GM23338 (cell line): ENCODE measurements at regions not wholly inside any gene's neighbourhood (a gene's known extent, or its start where the extent isn't known, plus 50 kb on each side); places are given as distances from the start of the nearest gene placed in this dataset.

Experiments used
- ATAC-seq: fragments of 200-7000 bp; cut with Tn5 transposase; 3 replicates; pipeline ENCODE4 v1.9.1; 2020
- DNase-seq: peaks from one replicate; pipeline ENCODE4 v3.0.0-alpha.2; 2015; ENCODE audit warnings: low spot score
- H2AFZ ChIP-seq: fragments of 200-600 bp; sonication (generic); 2 replicates; pipeline ENCODE4 v1.8.0; 2016; ENCODE audit warnings: antibody characterized with exemption, mild to moderate bottlenecking, moderate library complexity
- H3F3A ChIP-seq: fragments of 200-600 bp; sonication (generic); replicated peaks from 2 replicates; pipeline ENCODE4 v1.8.0; 2017; ENCODE audit warnings: antibody characterized with exemption, mixed run types, low read depth
- H3K27ac ChIP-seq: fragments of 200-600 bp; sonication (generic); 2 replicates; pipeline ENCODE4 v1.6.1; 2016; ENCODE audit warnings: low read depth
- H3K27me3 ChIP-seq: fragments of 200-600 bp; sonication (generic); 2 replicates; pipeline ENCODE4 v1.8.0; 2016; ENCODE audit warnings: mild to moderate bottlenecking, mixed run types, moderate library complexity; ENCODE audit not compliant: insufficient read depth
- H3K36me3 ChIP-seq: fragments of 200-600 bp; sonication (generic); 2 replicates; pipeline ENCODE4 v1.8.0; 2016; ENCODE audit warnings: mild to moderate bottlenecking; ENCODE audit not compliant: insufficient read depth
- H3K4me1 ChIP-seq: fragments of 200-600 bp; sonication (generic); 2 replicates; pipeline ENCODE4 v1.8.0; 2016; ENCODE audit warnings: mild to moderate bottlenecking, moderate library complexity; ENCODE audit not compliant: insufficient read depth
- H3K4me2 ChIP-seq: fragments of 200-600 bp; sonication (generic); 2 replicates; pipeline ENCODE4 v1.7.1; 2017; ENCODE audit warnings: mixed run types
- H3K4me3 ChIP-seq: fragments of 200-600 bp; sonication (generic); 2 replicates; pipeline ENCODE4 v1.6.1; 2016; ENCODE audit warnings: mixed run types
- H3K79me2 ChIP-seq: fragments of 200-600 bp; sonication (generic); replicated peaks from 2 replicates; pipeline ENCODE4 v1.8.0; 2017; ENCODE audit warnings: mild to moderate bottlenecking; ENCODE audit not compliant: insufficient read depth
- H3K9me2 ChIP-seq: fragments of 200-600 bp; sonication (generic); 2 replicates; pipeline ENCODE4 v1.8.0; 2017; ENCODE audit not compliant: insufficient read depth
- H4K20me1 ChIP-seq: fragments of 200-600 bp; sonication (generic); replicated peaks from 2 replicates; pipeline ENCODE4 v1.8.0; 2017; ENCODE audit warnings: mild to moderate bottlenecking; ENCODE audit not compliant: insufficient read depth
- H3K27ac Mint-ChIP-seq: 2 replicates; pipeline ENCODE4 v1.8.0; 2020; ENCODE audit warnings: inconsistent platforms, mild to moderate bottlenecking, moderate library complexity, mixed read lengths
- H3K27me3 Mint-ChIP-seq: 3 replicates; pipeline ENCODE4 v1.8.0; 2022; ENCODE audit warnings: low read depth, mild to moderate bottlenecking, moderate library complexity, mixed read lengths, inconsistent platforms; ENCODE audit not compliant: insufficient read depth, poor library complexity
- H3K36me3 Mint-ChIP-seq: 3 replicates; pipeline ENCODE4 v1.8.0; 2021; ENCODE audit warnings: low read depth, mild to moderate bottlenecking, inconsistent platforms, moderate library complexity, mixed read lengths
- H3K4me1 Mint-ChIP-seq: 3 replicates; pipeline ENCODE4 v1.8.0; 2020; ENCODE audit warnings: mild to moderate bottlenecking, inconsistent platforms, mixed read lengths
- H3K4me3 Mint-ChIP-seq: 3 replicates; pipeline ENCODE4 v1.8.0; 2021; ENCODE audit warnings: moderate library complexity, mild to moderate bottlenecking, inconsistent platforms, mixed read lengths
- H3K9me3 Mint-ChIP-seq: 3 replicates; pipeline ENCODE4 v1.8.0; 2020; ENCODE audit warnings: moderate library complexity, mild to moderate bottlenecking, inconsistent platforms, mixed read lengths
- CREB1 ChIP-seq: fragments of 250-450 bp; sonication (Bioruptor Pico); IDR thresholded peaks from 2 replicates; pipeline ENCODE4 v1.5.0; 2020; ENCODE audit warnings: low read depth, mild to moderate bottlenecking, moderate library complexity
- CTCF ChIP-seq, 2 experiments: fragments of 200-600 bp in 1 of 2; sonication (generic) in 1 of 2; conservative IDR thresholded peaks; 2 replicates each; pipeline versions ENCODE4 v1.5.1 to v1.6.1; 2016 to 2017; ENCODE audit warnings: antibody characterized with exemption in 2 of 2, low read depth in 2 of 2, mild to moderate bottlenecking in 2 of 2, moderate library complexity in 1 of 2
- EZH2 ChIP-seq: fragments of 200-600 bp; sonication (generic); IDR thresholded peaks from one replicate; pipeline ENCODE4 v1.8.0; 2017; ENCODE audit warnings: antibody characterized with exemption, mild to moderate bottlenecking, low read depth; ENCODE audit not compliant: unreplicated experiment
- EZH2phosphoT487 ChIP-seq: fragments of 200-600 bp; sonication (generic); IDR thresholded peaks from one replicate; pipeline ENCODE4 v1.8.1; 2018; ENCODE audit warnings: antibody characterized with exemption; ENCODE audit not compliant: unreplicated experiment
- JUNB ChIP-seq: IDR thresholded peaks from one replicate; pipeline ENCODE4 v1.6.1; 2016; ENCODE audit warnings: antibody characterized with exemption; ENCODE audit not compliant: unreplicated experiment
- NANOG ChIP-seq: IDR thresholded peaks from 2 replicates; pipeline ENCODE4 v1.6.1; 2016; ENCODE audit warnings: antibody characterized with exemption, borderline replicate concordance
- POLR2AphosphoS5 ChIP-seq: IDR thresholded peaks from 2 replicates; pipeline ENCODE4 v1.6.1; 2016; ENCODE audit warnings: antibody characterized with exemption, low read depth
- STAT1 ChIP-seq: IDR thresholded peaks from one replicate; pipeline ENCODE4 v1.6.1; 2016; ENCODE audit warnings: antibody characterized with exemption; ENCODE audit not compliant: unreplicated experiment
- ZNF114 ChIP-seq: fragments of 250-450 bp; sonication (Bioruptor Pico); IDR thresholded peaks from 2 replicates; pipeline ENCODE4 v1.5.0; 2020; ENCODE audit warnings: mild to moderate bottlenecking, moderate library complexity
- ZNF331 ChIP-seq: fragments of 250-450 bp; sonication (Bioruptor Pico); IDR thresholded peaks from 2 replicates; pipeline ENCODE4 v1.5.0; 2020; ENCODE audit warnings: low read depth, mild to moderate bottlenecking, moderate library complexity
- TF ChIP-seq, protein P1 (sequence below): fragments of 250-450 bp; sonication (Bioruptor Pico); IDR thresholded peaks from 2 replicates; pipeline ENCODE4 v1.5.0; 2020; ENCODE audit warnings: mild to moderate bottlenecking, moderate library complexity
- TF ChIP-seq, protein P2 (sequence below): IDR thresholded peaks from one replicate; pipeline ENCODE4 v1.6.1; 2018; ENCODE audit warnings: antibody characterized with exemption; ENCODE audit not compliant: unreplicated experiment

DNA sequence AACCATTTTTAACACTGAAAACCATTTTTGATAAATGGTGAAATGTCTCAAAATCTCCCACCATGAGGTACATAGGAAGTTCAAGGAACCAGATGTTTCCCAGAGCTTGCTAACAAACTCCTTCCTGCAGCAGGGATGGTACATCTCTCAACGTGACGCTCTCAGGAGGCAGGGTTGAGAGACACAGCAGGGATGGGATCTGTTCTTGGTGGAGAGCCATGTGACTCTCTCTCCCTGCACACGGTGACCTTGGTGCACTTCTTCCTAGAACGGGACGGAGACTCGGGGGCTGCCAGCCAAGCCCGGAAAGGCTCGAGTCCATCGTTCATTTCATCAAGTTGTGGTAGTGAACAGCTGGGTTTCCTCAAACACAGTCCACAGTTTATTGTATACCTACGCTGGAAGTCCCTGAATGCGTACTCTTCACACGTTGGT, 94.2 kb downstream of the FAM50B start (continued):
- TF ChIP-seq, protein P1, sequence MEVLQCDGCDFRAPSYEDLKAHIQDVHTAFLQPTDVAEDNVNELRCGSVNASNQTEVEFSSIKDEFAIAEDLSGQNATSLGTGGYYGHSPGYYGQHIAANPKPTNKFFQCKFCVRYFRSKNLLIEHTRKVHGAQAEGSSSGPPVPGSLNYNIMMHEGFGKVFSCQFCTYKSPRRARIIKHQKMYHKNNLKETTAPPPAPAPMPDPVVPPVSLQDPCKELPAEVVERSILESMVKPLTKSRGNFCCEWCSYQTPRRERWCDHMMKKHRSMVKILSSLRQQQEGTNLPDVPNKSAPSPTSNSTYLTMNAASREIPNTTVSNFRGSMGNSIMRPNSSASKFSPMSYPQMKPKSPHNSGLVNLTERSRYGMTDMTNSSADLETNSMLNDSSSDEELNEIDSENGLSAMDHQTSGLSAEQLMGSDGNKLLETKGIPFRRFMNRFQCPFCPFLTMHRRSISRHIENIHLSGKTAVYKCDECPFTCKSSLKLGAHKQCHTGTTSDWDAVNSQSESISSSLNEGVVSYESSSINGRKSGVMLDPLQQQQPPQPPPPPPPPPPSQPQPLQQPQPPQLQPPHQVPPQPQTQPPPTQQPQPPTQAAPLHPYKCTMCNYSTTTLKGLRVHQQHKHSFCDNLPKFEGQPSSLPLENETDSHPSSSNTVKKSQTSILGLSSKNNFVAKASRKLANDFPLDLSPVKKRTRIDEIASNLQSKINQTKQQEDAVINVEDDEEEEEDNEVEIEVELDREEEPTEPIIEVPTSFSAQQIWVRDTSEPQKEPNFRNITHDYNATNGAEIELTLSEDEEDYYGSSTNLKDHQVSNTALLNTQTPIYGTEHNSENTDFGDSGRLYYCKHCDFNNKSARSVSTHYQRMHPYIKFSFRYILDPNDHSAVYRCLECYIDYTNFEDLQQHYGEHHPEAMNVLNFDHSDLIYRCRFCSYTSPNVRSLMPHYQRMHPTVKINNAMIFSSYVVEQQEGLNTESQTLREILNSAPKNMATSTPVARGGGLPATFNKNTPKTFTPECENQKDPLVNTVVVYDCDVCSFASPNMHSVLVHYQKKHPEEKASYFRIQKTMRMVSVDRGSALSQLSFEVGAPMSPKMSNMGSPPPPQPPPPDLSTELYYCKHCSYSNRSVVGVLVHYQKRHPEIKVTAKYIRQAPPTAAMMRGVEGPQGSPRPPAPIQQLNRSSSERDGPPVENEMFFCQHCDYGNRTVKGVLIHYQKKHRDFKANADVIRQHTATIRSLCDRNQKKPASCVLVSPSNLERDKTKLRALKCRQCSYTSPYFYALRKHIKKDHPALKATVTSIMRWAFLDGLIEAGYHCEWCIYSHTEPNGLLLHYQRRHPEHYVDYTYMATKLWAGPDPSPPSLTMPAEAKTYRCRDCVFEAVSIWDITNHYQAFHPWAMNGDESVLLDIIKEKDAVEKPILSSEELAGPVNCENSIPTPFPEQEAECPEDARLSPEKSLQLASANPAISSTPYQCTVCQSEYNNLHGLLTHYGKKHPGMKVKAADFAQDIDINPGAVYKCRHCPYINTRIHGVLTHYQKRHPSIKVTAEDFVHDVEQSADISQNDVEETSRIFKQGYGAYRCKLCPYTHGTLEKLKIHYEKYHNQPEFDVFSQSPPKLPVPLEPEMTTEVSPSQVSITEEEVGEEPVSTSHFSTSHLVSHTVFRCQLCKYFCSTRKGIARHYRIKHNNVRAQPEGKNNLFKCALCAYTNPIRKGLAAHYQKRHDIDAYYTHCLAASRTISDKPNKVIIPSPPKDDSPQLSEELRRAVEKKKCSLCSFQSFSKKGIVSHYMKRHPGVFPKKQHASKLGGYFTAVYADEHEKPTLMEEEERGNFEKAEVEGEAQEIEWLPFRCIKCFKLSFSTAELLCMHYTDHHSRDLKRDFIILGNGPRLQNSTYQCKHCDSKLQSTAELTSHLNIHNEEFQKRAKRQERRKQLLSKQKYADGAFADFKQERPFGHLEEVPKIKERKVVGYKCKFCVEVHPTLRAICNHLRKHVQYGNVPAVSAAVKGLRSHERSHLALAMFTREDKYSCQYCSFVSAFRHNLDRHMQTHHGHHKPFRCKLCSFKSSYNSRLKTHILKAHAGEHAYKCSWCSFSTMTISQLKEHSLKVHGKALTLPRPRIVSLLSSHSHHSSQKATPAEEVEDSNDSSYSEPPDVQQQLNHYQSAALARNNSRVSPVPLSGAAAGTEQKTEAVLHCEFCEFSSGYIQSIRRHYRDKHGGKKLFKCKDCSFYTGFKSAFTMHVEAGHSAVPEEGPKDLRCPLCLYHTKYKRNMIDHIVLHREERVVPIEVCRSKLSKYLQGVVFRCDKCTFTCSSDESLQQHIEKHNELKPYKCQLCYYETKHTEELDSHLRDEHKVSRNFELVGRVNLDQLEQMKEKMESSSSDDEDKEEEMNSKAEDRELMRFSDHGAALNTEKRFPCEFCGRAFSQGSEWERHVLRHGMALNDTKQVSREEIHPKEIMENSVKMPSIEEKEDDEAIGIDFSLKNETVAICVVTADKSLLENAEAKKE (CRISPR knock-in tag) = no peak
- TF ChIP-seq POLR2AphosphoS5 (no peak), JUNB (no peak), STAT1 (no peak), NANOG (no peak)

GRCh38 chr6:3944246-3944645, 95.1 kb downstream of the FAM50B start:
- DNase-seq (no peak), ATAC-seq (no peak)
- no peaks in the 10 kb centered on the region for H3K27me3 Mint-ChIP-seq
- no peaks in the 10 kb centered on the region for H3K36me3 Mint-ChIP-seq
- H3K4me3 Mint-ChIP-seq = no peak overlapping the region
- Histone ChIP-seq H3K36me3 (no peaks in the 10 kb centered on the region), H3K4me2 (no peak overlapping the region), H2AFZ (no peak overlapping the region), H3K4me1 (peaks cover 14% of the 10 kb centered on the region), H3K27me3 (no peaks in the 10 kb centered on the region), H3F3A (no peaks in the 10 kb centered on the region), H3K79me2 (no peaks in the 10 kb centered on the region), H3K27ac (no peak overlapping the region), H4K20me1 (no peaks in the 10 kb centered on the region), H3K4me3 (no peak overlapping the region), H3K9me2 (no peaks in the 10 kb centered on the region)
- peaks cover 14% of the 10 kb centered on the region for H3K4me1 Mint-ChIP-seq
- no peaks in the 10 kb centered on the region for H3K9me3 Mint-ChIP-seq
- no peak overlapping the region for H3K27ac Mint-ChIP-seq
- TF ChIP-seq ZNF114 (CRISPR knock-in tag) = no peak
- TF ChIP-seq STAT1 = no peak
- no peak for TF ChIP-seq ZNF331 (CRISPR knock-in tag)
- TF ChIP-seq CREB1 (CRISPR knock-in tag) = no peak
- no peak for TF ChIP-seq POLR2AphosphoS5
- TF ChIP-seq EZH2phosphoT487 = no peak
- TF ChIP-seq EZH2 = no peak
- TF ChIP-seq, protein P2, sequence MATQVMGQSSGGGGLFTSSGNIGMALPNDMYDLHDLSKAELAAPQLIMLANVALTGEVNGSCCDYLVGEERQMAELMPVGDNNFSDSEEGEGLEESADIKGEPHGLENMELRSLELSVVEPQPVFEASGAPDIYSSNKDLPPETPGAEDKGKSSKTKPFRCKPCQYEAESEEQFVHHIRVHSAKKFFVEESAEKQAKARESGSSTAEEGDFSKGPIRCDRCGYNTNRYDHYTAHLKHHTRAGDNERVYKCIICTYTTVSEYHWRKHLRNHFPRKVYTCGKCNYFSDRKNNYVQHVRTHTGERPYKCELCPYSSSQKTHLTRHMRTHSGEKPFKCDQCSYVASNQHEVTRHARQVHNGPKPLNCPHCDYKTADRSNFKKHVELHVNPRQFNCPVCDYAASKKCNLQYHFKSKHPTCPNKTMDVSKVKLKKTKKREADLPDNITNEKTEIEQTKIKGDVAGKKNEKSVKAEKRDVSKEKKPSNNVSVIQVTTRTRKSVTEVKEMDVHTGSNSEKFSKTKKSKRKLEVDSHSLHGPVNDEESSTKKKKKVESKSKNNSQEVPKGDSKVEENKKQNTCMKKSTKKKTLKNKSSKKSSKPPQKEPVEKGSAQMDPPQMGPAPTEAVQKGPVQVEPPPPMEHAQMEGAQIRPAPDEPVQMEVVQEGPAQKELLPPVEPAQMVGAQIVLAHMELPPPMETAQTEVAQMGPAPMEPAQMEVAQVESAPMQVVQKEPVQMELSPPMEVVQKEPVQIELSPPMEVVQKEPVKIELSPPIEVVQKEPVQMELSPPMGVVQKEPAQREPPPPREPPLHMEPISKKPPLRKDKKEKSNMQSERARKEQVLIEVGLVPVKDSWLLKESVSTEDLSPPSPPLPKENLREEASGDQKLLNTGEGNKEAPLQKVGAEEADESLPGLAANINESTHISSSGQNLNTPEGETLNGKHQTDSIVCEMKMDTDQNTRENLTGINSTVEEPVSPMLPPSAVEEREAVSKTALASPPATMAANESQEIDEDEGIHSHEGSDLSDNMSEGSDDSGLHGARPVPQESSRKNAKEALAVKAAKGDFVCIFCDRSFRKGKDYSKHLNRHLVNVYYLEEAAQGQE = no peak
- no peak for TF ChIP-seq NANOG
- TF ChIP-seq CTCF (conservative IDR thresholded peaks at IDR 0.05; ENCODE audit: low read depth in 2 of 2) = no peak
